ENCODE measurements at regions not wholly inside any gene's neighbourhood (a gene's known extent, or its start where the extent isn't known, plus 50 kb on each side); places are given as distances from the start of the nearest gene placed in this dataset.
"Not testable (repeated sequence)": the region's sequence is repeated elsewhere in the genome, so short reads cannot be mapped to it uniquely, and the experiment has no call there.

- DNase-seq = no peak
Measured at GRCh38 chr13:72585254-72585653, 142.2 kb downstream of the MZT1 start.

- no peak for DNase-seq
Measured at GRCh38 chr13:72571191-72571590, 156.2 kb downstream of the MZT1 start.

GRCh38 chr13:72570019-72570418, 157.4 kb downstream of the MZT1 start:
- no peak for DNase-seq

- DNase-seq = no peak
Measured at GRCh38 chr13:72567566-72567965, 159.9 kb downstream of the MZT1 start.

GRCh38 chr13:72566526-72566925, 160.9 kb downstream of the MZT1 start:
- no peak for DNase-seq

GRCh38 chr13:72565893-72566292, 161.5 kb downstream of the MZT1 start:
- DNase-seq = no peak

GRCh38 chr13:72562686-72563085, 164.7 kb downstream of the MZT1 start:
- no peak for DNase-seq

- DNase-seq = no peak
Measured at GRCh38 chr13:72561791-72562190, 165.6 kb downstream of the MZT1 start.

- DNase-seq = no peak
Measured at GRCh38 chr13:72559716-72560115, 167.7 kb downstream of the MZT1 start.

- DNase-seq = no peak
Measured at GRCh38 chr13:72556945-72557344, 170.5 kb downstream of the MZT1 start.

- DNase-seq = no peak
Measured at GRCh38 chr13:72555601-72556000, 171.8 kb downstream of the MZT1 start.

GRCh38 chr13:72552731-72553130, 174.7 kb downstream of the MZT1 start:
- no peak for DNase-seq

GRCh38 chr13:72545895-72546294, 181.5 kb downstream of the MZT1 start:
- not testable (repeated sequence) for DNase-seq

GRCh38 chr13:72545030-72545719, 182.3 kb downstream of the MZT1 start:
- no peak for DNase-seq

- no peak for DNase-seq
Measured at GRCh38 chr13:72544042-72544441, 183.4 kb downstream of the MZT1 start.

GRCh38 chr13:72542241-72542640, 185.2 kb downstream of the MZT1 start:
- no peak for DNase-seq

GRCh38 chr13:72541674-72542073, 185.8 kb downstream of the MZT1 start:
- no peak for DNase-seq

GRCh38 chr13:72540881-72541280, 186.5 kb downstream of the MZT1 start:
- no peak for DNase-seq

GRCh38 chr13:72539925-72540324, 187.5 kb downstream of the MZT1 start:
- DNase-seq = no peak

GRCh38 chr13:72537782-72538181, 189.6 kb downstream of the MZT1 start:
- no peak for DNase-seq

GRCh38 chr13:72537395-72537780, 190.0 kb downstream of the MZT1 start:
- no peak for DNase-seq

GRCh38 chr13:72536714-72537394, 190.6 kb downstream of the MZT1 start:
- DNase-seq = no peak

- DNase-seq = no peak
Measured at GRCh38 chr13:72534951-72535640, 192.3 kb downstream of the MZT1 start.

GRCh38 chr13:72530471-72530870, 197.0 kb downstream of the MZT1 start:
- no peak for DNase-seq

Measured in activated CD4-positive, CD25-positive, alpha-beta regulatory T cell (primary cell).